Muscle of leg (tissue), 3 donors: ENCODE measurements at regions not wholly inside any gene's neighbourhood (a gene's known extent, or its start where the extent isn't known, plus 50 kb on each side); places are given as distances from the start of the nearest gene placed in this dataset.
A peak's percentile ranks its signal among the peaks of the same experiment; 100 is the strongest.

Source experiments
- DNase-seq: peaks from one replicate; pipeline ENCODE4 v3.0.0; 2013
- H3K27ac ChIP-seq: one replicate; pipeline ENCODE4 v1.5.1; 2013; ENCODE audit warnings: mild to moderate bottlenecking, low read length, control low read depth
- H3K27me3 ChIP-seq: one replicate; pipeline ENCODE4 v1.6.1; 2013; ENCODE audit warnings: low read length; ENCODE audit not compliant: control insufficient read depth, insufficient read depth
- H3K36me3 ChIP-seq: one replicate; pipeline ENCODE4 v1.6.1; 2013; ENCODE audit warnings: low read length; ENCODE audit not compliant: control insufficient read depth, insufficient read depth
- H3K4me1 ChIP-seq: one replicate; pipeline ENCODE4 v1.6.1; 2013; ENCODE audit warnings: low read length; ENCODE audit not compliant: control insufficient read depth, insufficient read depth
- H3K4me3 ChIP-seq: one replicate; pipeline ENCODE4 v1.5.1; 2013; ENCODE audit warnings: low read length, control low read depth
- H3K9me3 ChIP-seq: replicated peaks from 2 replicates; pipeline ENCODE4 v1.6.1; 2013; ENCODE audit warnings: low read depth, low read length; ENCODE audit not compliant: control insufficient read depth
- WGBS: methylation state at CpG from one replicate; pipeline ENCODE4 v1.1.5; 2013; ENCODE audit warnings: missing lambda C conversion rate; ENCODE audit not compliant: insufficient coverage; 5-methylcytosine and 5-hydroxymethylcytosine counted together

DNA sequence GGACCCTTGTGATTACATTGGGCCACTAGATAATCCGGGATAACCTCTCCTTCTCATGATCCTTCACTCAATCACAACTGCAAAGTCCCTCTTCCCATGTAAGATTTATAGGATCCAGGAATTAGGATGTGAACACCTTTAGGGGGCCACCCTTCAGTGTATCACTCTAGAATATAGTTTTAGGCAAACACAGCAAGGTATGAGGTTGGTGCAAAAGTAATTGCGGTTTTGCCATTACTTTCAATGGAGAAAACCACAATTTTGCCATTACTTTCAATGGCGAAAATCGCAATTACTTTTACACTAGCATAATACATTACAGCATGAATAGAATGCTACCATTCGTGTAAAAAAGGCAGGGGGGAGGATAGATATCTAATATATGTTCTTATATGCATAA is 104.0 kb downstream of the BAMBI start:
- Histone ChIP-seq H3K27me3 (no peaks in the 10 kb centered on the region), H3K4me1 (no peaks in the 10 kb centered on the region), H3K27ac (no peak overlapping the region), H3K4me3 (no peak overlapping the region), H3K9me3 (no peaks in the 10 kb centered on the region), H3K36me3 (no peaks in the 10 kb centered on the region)
- DNase-seq = no peak
- no CpG with 5 or more reads among the region's 5 CpGs for WGBS

DNA sequence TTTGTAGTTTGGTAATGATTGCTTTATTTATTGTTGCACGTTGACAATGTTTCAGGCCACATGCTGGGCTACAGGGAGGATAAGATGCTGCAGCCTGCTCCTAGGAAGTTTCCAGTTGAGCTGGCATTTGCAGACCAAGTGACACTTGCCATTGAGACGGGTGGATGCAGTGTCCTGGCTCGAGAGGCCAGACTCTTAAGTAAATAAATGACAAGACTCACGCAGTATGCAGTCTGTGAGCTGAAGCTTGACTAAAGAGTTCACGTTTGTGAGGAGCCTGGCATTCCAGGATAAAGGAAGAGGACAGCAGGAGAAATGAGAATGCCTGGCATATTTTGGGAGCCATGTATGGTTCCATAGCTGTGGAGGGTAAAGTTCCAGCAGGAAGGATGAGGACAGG is 105.8 kb downstream of the BAMBI start:
- Histone ChIP-seq H3K9me3 (no peaks in the 10 kb centered on the region), H3K27ac (no peak overlapping the region), H3K4me1 (no peaks in the 10 kb centered on the region), H3K27me3 (no peaks in the 10 kb centered on the region), H3K36me3 (no peaks in the 10 kb centered on the region), H3K4me3 (no peak overlapping the region)
- WGBS = 73% methylated on average over 5 of the region's 5 CpGs
- no peak for DNase-seq

DNA sequence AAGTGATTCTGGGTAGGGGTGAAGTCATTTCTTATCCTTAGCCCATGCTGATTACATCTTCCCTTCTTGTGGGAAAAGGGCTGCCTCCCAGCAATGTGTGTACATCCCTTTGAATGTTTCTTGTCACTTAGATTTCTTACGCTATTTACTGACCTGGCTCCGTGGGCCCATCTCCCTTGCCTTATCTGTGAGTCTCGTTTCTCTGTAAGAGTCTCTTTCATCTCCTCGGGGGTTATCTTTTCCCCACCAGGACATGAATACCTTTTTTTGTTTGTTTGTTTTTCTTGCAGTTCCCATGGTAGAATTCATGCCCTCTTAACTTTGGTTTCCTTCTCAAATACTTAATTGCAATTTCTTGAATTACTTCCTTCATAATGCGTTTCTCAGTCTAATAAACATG is 107.7 kb downstream of the BAMBI start:
- H3K9me3 ChIP-seq = no peaks in the 10 kb centered on the region
- no peaks in the 10 kb centered on the region for H3K36me3 ChIP-seq
- WGBS = 60% methylated on average over 1 of the region's 5 CpGs
- no peak overlapping the region for H3K4me3 ChIP-seq
- H3K4me1 ChIP-seq = no peaks in the 10 kb centered on the region
- H3K27ac ChIP-seq = no peak overlapping the region
- DNase-seq = no peak
- H3K27me3 ChIP-seq = no peaks in the 10 kb centered on the region

DNA sequence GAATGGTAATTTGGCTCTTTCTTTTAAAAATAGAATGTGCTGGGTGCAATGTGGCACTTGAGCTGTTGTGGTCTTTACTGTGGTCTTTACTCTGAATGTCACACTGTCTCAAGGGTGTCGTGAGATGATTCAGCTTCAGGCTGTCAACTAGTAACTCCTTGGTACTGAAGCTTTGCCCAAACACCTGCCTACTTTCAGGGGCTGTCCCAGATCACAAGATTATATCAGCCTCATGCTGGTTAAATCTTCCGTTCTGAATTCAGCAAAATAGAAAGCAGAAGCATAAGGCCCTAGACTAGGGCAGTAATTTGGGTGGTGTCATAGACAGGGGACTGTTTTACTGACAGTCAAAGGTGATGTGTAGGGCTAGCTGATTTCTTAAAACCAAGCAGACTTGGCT is 110.9 kb downstream of the BAMBI start:
- no peak overlapping the region for H3K4me3 ChIP-seq
- no peaks in the 10 kb centered on the region for H3K4me1 ChIP-seq
- no peaks in the 10 kb centered on the region for H3K27me3 ChIP-seq
- H3K9me3 ChIP-seq = no peaks in the 10 kb centered on the region
- H3K27ac ChIP-seq = no peak overlapping the region
- no peaks in the 10 kb centered on the region for H3K36me3 ChIP-seq
- DNase-seq = no peak
- 100% methylated on average over 1 of the region's 2 CpGs for WGBS

DNA sequence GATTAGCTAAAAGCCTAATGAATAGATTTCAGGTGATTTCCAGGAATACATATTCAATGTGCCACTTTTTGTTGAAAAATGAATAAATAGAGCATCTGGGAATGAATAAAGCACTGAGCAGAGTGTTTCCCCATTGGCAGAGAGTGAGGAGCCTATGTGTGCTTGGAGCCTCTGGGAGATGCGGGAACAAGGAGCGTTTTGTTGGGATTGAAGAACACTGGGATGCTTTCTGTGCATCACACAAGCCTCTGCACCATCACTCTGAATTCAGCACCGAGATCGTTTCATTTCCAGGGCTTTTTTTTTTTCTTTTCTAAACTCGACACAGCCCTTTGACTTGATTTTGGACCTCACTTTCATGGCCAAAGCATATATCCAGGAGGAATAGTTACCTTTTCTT is 111.4 kb downstream of the BAMBI start:
- Histone ChIP-seq H3K9me3 (no peaks in the 10 kb centered on the region), H3K27ac (no peak overlapping the region), H3K4me3 (no peak overlapping the region), H3K36me3 (no peaks in the 10 kb centered on the region), H3K27me3 (no peaks in the 10 kb centered on the region), H3K4me1 (no peaks in the 10 kb centered on the region)
- WGBS = 85% methylated on average over 2 of the region's 5 CpGs
- no peak for DNase-seq

DNA sequence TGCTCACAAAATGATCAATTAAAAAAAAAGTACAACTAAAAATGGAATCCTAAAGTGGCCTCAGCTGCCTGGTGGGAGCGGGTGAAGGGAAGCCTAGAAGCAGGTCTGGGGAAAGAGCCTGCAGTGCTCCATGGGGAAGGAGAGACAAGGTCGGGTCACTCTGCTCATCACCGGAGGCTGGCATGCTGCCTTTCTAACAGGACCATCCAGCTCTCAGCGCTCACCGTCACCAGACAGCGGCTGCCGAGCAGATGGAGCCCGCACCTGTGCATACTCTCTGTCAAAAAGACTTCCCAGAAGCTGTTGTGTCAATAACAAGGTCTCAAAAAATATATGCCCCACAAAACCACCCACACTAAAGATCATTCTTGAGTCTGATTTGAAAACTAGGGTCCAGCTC is 112.8 kb downstream of the BAMBI start:
- no peaks in the 10 kb centered on the region for H3K4me1 ChIP-seq
- H3K9me3 ChIP-seq = no peaks in the 10 kb centered on the region
- no peak overlapping the region for H3K27ac ChIP-seq
- no peak overlapping the region for H3K4me3 ChIP-seq
- no peak for DNase-seq
- no peaks in the 10 kb centered on the region for H3K36me3 ChIP-seq
- H3K27me3 ChIP-seq = no peaks in the 10 kb centered on the region
- WGBS = 76% methylated on average over 8 of the region's 8 CpGs

DNA sequence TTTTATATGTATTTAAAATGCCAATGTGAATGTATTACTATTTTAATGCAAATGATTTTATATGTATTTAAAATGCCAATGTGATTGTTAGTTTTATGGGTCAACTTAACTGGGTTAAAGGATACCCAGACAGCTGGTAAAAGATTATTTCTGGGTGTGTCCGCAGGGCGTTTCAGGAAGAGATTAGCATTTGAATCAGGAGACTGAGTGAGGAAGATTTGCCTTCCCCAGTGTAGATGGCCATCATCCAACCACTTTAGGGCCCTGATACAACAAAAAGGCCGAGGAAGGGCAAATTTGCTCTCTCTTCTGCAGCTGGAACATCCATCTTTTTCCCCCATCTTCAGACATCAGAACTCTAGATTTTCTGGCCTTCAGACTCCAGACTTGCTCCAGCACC is 116.2 kb downstream of the BAMBI start:
- no peaks in the 10 kb centered on the region for H3K4me1 ChIP-seq
- H3K9me3 ChIP-seq = no peaks in the 10 kb centered on the region
- DNase-seq = no peak
- no peaks in the 10 kb centered on the region for H3K27me3 ChIP-seq
- WGBS = 71% methylated on average over 3 of the region's 3 CpGs
- no peak overlapping the region for H3K27ac ChIP-seq
- H3K4me3 ChIP-seq = no peak overlapping the region
- H3K36me3 ChIP-seq = no peaks in the 10 kb centered on the region

DNA sequence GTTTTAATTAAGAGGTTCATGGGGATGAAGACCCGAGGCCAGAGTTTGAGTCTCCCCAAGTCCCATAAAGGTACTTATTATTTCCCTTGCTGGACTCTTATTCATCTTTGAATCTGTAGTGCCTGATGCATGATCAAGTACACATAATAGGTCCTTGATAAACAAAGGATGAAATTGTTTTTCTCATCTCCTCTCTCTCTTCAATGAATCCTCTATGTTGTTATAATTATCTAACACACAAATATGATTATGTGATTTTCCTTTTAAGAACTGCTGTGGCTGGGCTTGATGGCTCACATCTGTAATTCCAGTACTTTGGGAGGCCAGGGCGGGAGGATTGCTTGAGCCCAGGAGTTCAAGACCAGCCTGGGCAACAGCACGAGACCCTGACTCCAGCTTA is 117.7 kb downstream of the BAMBI start:
- DNase-seq = no peak
- no CpG with 5 or more reads among the region's 3 CpGs for WGBS
- H3K27ac ChIP-seq = no peak overlapping the region
- H3K4me1 ChIP-seq = peaks cover under 1% of the 10 kb centered on the region
- no peaks in the 10 kb centered on the region for H3K27me3 ChIP-seq
- no peak overlapping the region for H3K4me3 ChIP-seq
- H3K9me3 ChIP-seq = no peaks in the 10 kb centered on the region
- no peaks in the 10 kb centered on the region for H3K36me3 ChIP-seq

DNA sequence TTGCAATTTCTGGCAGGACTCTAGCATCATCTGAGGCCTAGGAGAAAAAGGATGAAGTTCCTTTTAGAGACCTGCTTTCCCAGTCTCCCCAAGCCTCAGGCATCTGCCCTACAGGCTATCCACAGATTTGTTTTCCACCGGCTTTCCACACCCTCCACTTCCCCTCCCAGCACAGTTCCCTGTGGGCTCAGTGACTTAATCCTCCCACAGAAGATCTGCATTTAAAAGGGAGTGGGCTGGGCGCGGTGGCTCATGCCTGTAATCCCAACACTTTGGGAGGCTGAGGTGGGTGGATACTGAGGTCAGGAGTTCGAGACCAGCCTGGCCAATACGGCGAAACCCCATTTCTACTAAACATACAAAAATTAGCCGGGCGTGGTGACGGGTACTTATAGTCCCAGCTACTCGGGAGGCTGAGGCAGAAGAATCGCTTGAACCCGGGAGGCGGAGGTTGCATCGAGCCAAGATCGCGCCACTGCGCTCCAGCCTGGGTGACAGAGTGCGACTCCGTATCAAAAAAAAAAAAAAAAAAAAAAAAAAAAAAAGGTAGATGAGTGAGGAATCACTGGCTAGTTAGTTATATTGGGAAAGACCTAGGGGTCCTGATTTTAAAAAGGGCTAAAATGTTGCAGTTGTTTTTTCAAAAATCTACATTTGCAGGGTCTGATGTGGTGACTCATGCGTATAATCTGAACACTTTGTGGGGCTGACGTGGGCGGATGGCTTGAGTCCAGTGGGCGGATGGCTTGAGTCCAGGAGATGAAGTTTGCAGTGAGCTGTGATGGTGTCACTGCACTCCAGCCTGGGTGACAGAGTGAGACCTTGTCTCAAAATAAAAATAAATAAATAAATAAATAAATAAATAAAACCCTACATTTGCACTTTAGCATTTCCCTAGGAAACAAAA is 119.5 kb downstream of the BAMBI start:
- WGBS = 84% methylated on average over 14 of the region's 23 CpGs
- Histone ChIP-seq H3K4me3 (no peak overlapping the region), H3K36me3 (no peaks in the 10 kb centered on the region), H3K4me1 (peaks cover 2% of the 10 kb centered on the region), H3K9me3 (no peaks in the 10 kb centered on the region), H3K27ac (no peak overlapping the region), H3K27me3 (no peaks in the 10 kb centered on the region)
- DNase-seq = peak; percentile 24

DNA sequence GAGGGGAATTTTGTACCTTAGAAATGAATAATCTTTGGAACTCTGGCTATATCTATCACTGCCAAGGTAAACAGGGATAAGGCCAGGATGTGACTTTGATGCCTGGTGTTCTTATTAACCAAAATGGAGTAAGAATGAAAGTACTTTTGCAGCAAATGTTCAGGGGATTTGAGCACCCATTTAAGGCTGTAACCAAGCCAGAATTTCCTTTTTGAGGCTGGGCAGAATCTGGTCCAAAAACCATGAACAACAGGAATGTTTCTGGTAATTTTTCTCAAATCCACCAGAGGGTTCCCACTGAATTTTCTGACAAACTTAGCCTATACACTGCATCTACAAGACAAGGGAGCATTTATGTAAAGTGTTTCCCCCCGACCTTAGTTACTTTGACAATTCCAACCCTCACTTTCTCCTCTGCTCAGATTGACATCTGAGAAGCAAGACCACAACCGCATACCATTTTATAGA is 120.6 kb downstream of the BAMBI start:
- Histone ChIP-seq H3K27ac (no peak overlapping the region), H3K4me3 (no peak overlapping the region), H3K36me3 (no peaks in the 10 kb centered on the region), H3K9me3 (no peaks in the 10 kb centered on the region), H3K27me3 (no peaks in the 10 kb centered on the region), H3K4me1 (peaks cover 2% of the 10 kb centered on the region)
- peak; percentile 29 for DNase-seq
- WGBS = 10% methylated on average over 2 of the region's 2 CpGs
